ENCODE measurements at regions not wholly inside any gene's neighbourhood (a gene's known extent, or its start where the extent isn't known, plus 50 kb on each side); places are given as distances from the start of the nearest gene placed in this dataset.

GRCh38 chr5:174392892-174393291 lies 331.5 kb upstream of the MSX2 start:
- no peak for TF ChIP-seq CTCF (IDR thresholded peaks at IDR 0.05; ENCODE audit: low read depth, low read length)
- Histone ChIP-seq H3K36me3 (no peaks in the 10 kb centered on the region), H3K9me3 (ENCODE audit: severe bottlenecking) (no peaks in the 10 kb centered on the region), H3K27me3 (ENCODE audit: insufficient read depth, low read depth, severe bottlenecking) (peaks cover 74% of the 10 kb centered on the region), H3K4me3 (ENCODE audit: low read depth, low read length) (no peak overlapping the region), H3K27ac (no peak overlapping the region)
- no peak for DNase-seq

- no peaks in the 10 kb centered on the region for H3K36me3 ChIP-seq
- H3K9me3 ChIP-seq (ENCODE audit: severe bottlenecking) = no peaks in the 10 kb centered on the region
- H3K27me3 ChIP-seq (ENCODE audit: insufficient read depth, low read depth, severe bottlenecking) = peaks cover 76% of the 10 kb centered on the region
- no peak overlapping the region for H3K4me3 ChIP-seq (ENCODE audit: low read depth, low read length)
- no peak for DNase-seq
- no peak overlapping the region for H3K27ac ChIP-seq
- TF ChIP-seq CTCF (IDR thresholded peaks at IDR 0.05; ENCODE audit: low read depth, low read length) = no peak
Observed at GRCh38 chr5:174396541-174396940, 327.8 kb upstream of the MSX2 start.

- DNase-seq = no peak
- H3K27ac ChIP-seq = no peak overlapping the region
- no peaks in the 10 kb centered on the region for H3K9me3 ChIP-seq (ENCODE audit: severe bottlenecking)
- H3K4me3 ChIP-seq (ENCODE audit: low read depth, low read length) = no peak overlapping the region
- H3K36me3 ChIP-seq = no peaks in the 10 kb centered on the region
- TF ChIP-seq CTCF (IDR thresholded peaks at IDR 0.05; ENCODE audit: low read depth, low read length) = no peak
- H3K27me3 ChIP-seq (ENCODE audit: insufficient read depth, low read depth, severe bottlenecking) = peaks cover 74% of the 10 kb centered on the region
Observed at GRCh38 chr5:174397206-174397605, 327.2 kb upstream of the MSX2 start.

GRCh38 chr5:174398171-174398570 lies 326.2 kb upstream of the MSX2 start:
- H3K27me3 ChIP-seq (ENCODE audit: insufficient read depth, low read depth, severe bottlenecking) = peaks cover 77% of the 10 kb centered on the region
- H3K36me3 ChIP-seq = no peaks in the 10 kb centered on the region
- no peak for DNase-seq
- H3K9me3 ChIP-seq (ENCODE audit: severe bottlenecking) = no peaks in the 10 kb centered on the region
- TF ChIP-seq CTCF (IDR thresholded peaks at IDR 0.05; ENCODE audit: low read depth, low read length) = no peak
- no peak overlapping the region for H3K27ac ChIP-seq
- H3K4me3 ChIP-seq (ENCODE audit: low read depth, low read length) = no peak overlapping the region

GRCh38 chr5:174399411-174399810 lies 325.0 kb upstream of the MSX2 start:
- H3K36me3 ChIP-seq = no peaks in the 10 kb centered on the region
- DNase-seq = no peak
- no peak for TF ChIP-seq CTCF (IDR thresholded peaks at IDR 0.05; ENCODE audit: low read depth, low read length)
- H3K27ac ChIP-seq = no peak overlapping the region
- H3K27me3 ChIP-seq (ENCODE audit: insufficient read depth, low read depth, severe bottlenecking) = peaks cover 79% of the 10 kb centered on the region
- no peaks in the 10 kb centered on the region for H3K9me3 ChIP-seq (ENCODE audit: severe bottlenecking)
- H3K4me3 ChIP-seq (ENCODE audit: low read depth, low read length) = no peak overlapping the region

- TF ChIP-seq CTCF (IDR thresholded peaks at IDR 0.05; ENCODE audit: low read depth, low read length) = no peak
- H3K27me3 ChIP-seq (ENCODE audit: insufficient read depth, low read depth, severe bottlenecking) = peaks cover 80% of the 10 kb centered on the region
- H3K27ac ChIP-seq = no peak overlapping the region
Observed at GRCh38 chr5:174400461-174400860, 323.9 kb upstream of the MSX2 start.

More at GRCh38 chr5:174400461-174400860, 323.9 kb upstream of the MSX2 start:
- H3K9me3 ChIP-seq (ENCODE audit: severe bottlenecking) = no peaks in the 10 kb centered on the region
- no peak for DNase-seq
- no peak overlapping the region for H3K4me3 ChIP-seq (ENCODE audit: low read depth, low read length)
- no peaks in the 10 kb centered on the region for H3K36me3 ChIP-seq
